Keratinocyte (primary cell): ENCODE measurements at regions not wholly inside any gene's neighbourhood (a gene's known extent, or its start where the extent isn't known, plus 50 kb on each side); places are given as distances from the start of the nearest gene placed in this dataset.

Source experiments
- CTCF ChIP-seq, 3 experiments: IDR thresholded peaks in 1 of 3; conservative IDR thresholded peaks in 1 of 3; optimal IDR thresholded peaks in 1 of 3; 2 replicates in 2 of 3; 3 replicates in 1 of 3; pipeline versions ENCODE3 to v1.5.1; 2011; ENCODE audit warnings: low read length in 3 of 3, mild to moderate bottlenecking in 3 of 3, moderate library complexity in 2 of 3, control low read depth in 1 of 3, inconsistent platforms in 1 of 3; ENCODE audit not compliant: insufficient read depth in 2 of 3; ENCODE audit errors: extremely low read depth in 1 of 3
- EZH2 ChIP-seq: IDR thresholded peaks from one replicate; pipeline ENCODE4 v1.6.1; 2012; ENCODE audit warnings: inconsistent platforms, mild to moderate bottlenecking, low read length, moderate library complexity

- no peak for TF ChIP-seq CTCF (optimal IDR thresholded peaks at IDR 0.05 in 1 of 3, IDR thresholded peaks at IDR 0.05 in 1 of 3, conservative IDR thresholded peaks at IDR 0.05 in 1 of 3; ENCODE audit: extremely low read depth in 1 of 3, insufficient read depth in 2 of 3, low read length in 3 of 3)
- no peak for TF ChIP-seq EZH2
Measured at GRCh38 chr3:164687902-164688301, 390.4 kb downstream of the SI start.
